ENCODE measurements at regions not wholly inside any gene's neighbourhood (a gene's known extent, or its start where the extent isn't known, plus 50 kb on each side); places are given as distances from the start of the nearest gene placed in this dataset.

GRCh38 chr13:62142048-62142447, 726.4 kb upstream of the PCDH20 start:
- TF ChIP-seq CTCF (IDR thresholded peaks at IDR 0.05) (no peak), POLR2A (IDR thresholded peaks at IDR 0.05) (no peak)
